ENCODE measurements at regions not wholly inside any gene's neighbourhood (a gene's known extent, or its start where the extent isn't known, plus 50 kb on each side); places are given as distances from the start of the nearest gene placed in this dataset.

- no peaks in the 10 kb centered on the region for H3K4me1 Mint-ChIP-seq
- TF ChIP-seq CTCF (IDR thresholded peaks at IDR 0.05): no peak
- no peaks in the 10 kb centered on the region for H3K36me3 Mint-ChIP-seq (ENCODE audit: low read depth)
- no peak overlapping the region for H3K27ac Mint-ChIP-seq
- no peak overlapping the region for H3K4me3 Mint-ChIP-seq
- peaks cover 18% of the 10 kb centered on the region for H3K9me3 Mint-ChIP-seq
- H3K27me3 Mint-ChIP-seq (ENCODE audit: low read depth, poor library complexity): no peaks in the 10 kb centered on the region
- no peak for DNase-seq
Measured at GRCh38 chr21:28181730-28182129, 810.9 kb downstream of the LTN1 start.

GRCh38 chr21:28179136-28179535, 813.5 kb downstream of the LTN1 start:
- Mint-ChIP-seq H3K9me3 (peaks cover 24% of the 10 kb centered on the region), H3K27me3 (ENCODE audit: low read depth, poor library complexity) (no peaks in the 10 kb centered on the region), H3K27ac (no peak overlapping the region), H3K4me3 (no peak overlapping the region), H3K36me3 (ENCODE audit: low read depth) (no peaks in the 10 kb centered on the region), H3K4me1 (no peaks in the 10 kb centered on the region)
- TF ChIP-seq CTCF (IDR thresholded peaks at IDR 0.05): no peak
- DNase-seq: no peak

- no peak for DNase-seq
- H3K4me1 Mint-ChIP-seq: no peaks in the 10 kb centered on the region
- no peaks in the 10 kb centered on the region for H3K27me3 Mint-ChIP-seq (ENCODE audit: low read depth, poor library complexity)
- no peak overlapping the region for H3K27ac Mint-ChIP-seq
- H3K4me3 Mint-ChIP-seq: no peak overlapping the region
- TF ChIP-seq CTCF (IDR thresholded peaks at IDR 0.05): no peak
- H3K36me3 Mint-ChIP-seq (ENCODE audit: low read depth): no peaks in the 10 kb centered on the region
- peaks cover 14% of the 10 kb centered on the region for H3K9me3 Mint-ChIP-seq
Measured at GRCh38 chr21:28177124-28177523, 815.6 kb downstream of the LTN1 start.

- DNase-seq: no peak
- no peaks in the 10 kb centered on the region for H3K4me1 Mint-ChIP-seq
- H3K36me3 Mint-ChIP-seq (ENCODE audit: low read depth): no peaks in the 10 kb centered on the region
- no peaks in the 10 kb centered on the region for H3K27me3 Mint-ChIP-seq (ENCODE audit: low read depth, poor library complexity)
- H3K4me3 Mint-ChIP-seq: no peak overlapping the region
- H3K9me3 Mint-ChIP-seq: peaks cover 6% of the 10 kb centered on the region
- TF ChIP-seq CTCF (IDR thresholded peaks at IDR 0.05): no peak
- H3K27ac Mint-ChIP-seq: no peak overlapping the region
Measured at GRCh38 chr21:28174701-28175100, 818.0 kb downstream of the LTN1 start.

GRCh38 chr21:28174006-28174405, 818.7 kb downstream of the LTN1 start:
- Mint-ChIP-seq H3K36me3 (ENCODE audit: low read depth) (no peaks in the 10 kb centered on the region), H3K27ac (no peak overlapping the region), H3K4me1 (no peaks in the 10 kb centered on the region), H3K9me3 (peaks cover 6% of the 10 kb centered on the region), H3K4me3 (no peak overlapping the region), H3K27me3 (ENCODE audit: low read depth, poor library complexity) (no peaks in the 10 kb centered on the region)
- no peak for TF ChIP-seq CTCF (IDR thresholded peaks at IDR 0.05)
- DNase-seq: no peak

- no peak overlapping the region for H3K4me3 Mint-ChIP-seq
- no peaks in the 10 kb centered on the region for H3K36me3 Mint-ChIP-seq (ENCODE audit: low read depth)
- H3K9me3 Mint-ChIP-seq: peaks cover 6% of the 10 kb centered on the region
- H3K27ac Mint-ChIP-seq: no peak overlapping the region
- no peak for DNase-seq
- TF ChIP-seq CTCF (IDR thresholded peaks at IDR 0.05): no peak
- no peaks in the 10 kb centered on the region for H3K4me1 Mint-ChIP-seq
- no peaks in the 10 kb centered on the region for H3K27me3 Mint-ChIP-seq (ENCODE audit: low read depth, poor library complexity)
Measured at GRCh38 chr21:28172376-28172775, 820.3 kb downstream of the LTN1 start.

All from nephron progenitor cell (in vitro differentiated cells).